ENCODE measurements at regions not wholly inside any gene's neighbourhood (a gene's known extent, or its start where the extent isn't known, plus 50 kb on each side); places are given as distances from the start of the nearest gene placed in this dataset.

- no peaks in the 10 kb centered on the region for H3K79me2 ChIP-seq (ENCODE audit: insufficient read depth, low read length)
- H2BK5ac ChIP-seq (ENCODE audit: insufficient read length, low read length): no peak overlapping the region
- H4K20me1 ChIP-seq (ENCODE audit: control insufficient read depth, insufficient read depth, insufficient read length): no peaks in the 10 kb centered on the region
- Mint-ChIP-seq H3K4me1 (peaks cover 3% of the 10 kb centered on the region in 2 experiments; a peak in 1 of 4 replicates), H3K36me3 (ENCODE audit: insufficient read depth in 1 of 3, low read depth in 3 of 3) (no peaks in the 10 kb centered on the region), H3K27me3 (ENCODE audit: low read depth) (no peaks in the 10 kb centered on the region), H3K9me3 (no peaks in the 10 kb centered on the region), H3K4me3 (no peak overlapping the region), H3K27ac (no peak overlapping the region; a peak in 2 of 7 replicates)
- DNase-seq: no peak
- H3K27ac ChIP-seq (ENCODE audit: insufficient read length, low read depth, low read length): no peak overlapping the region
- no peak overlapping the region for H4K8ac ChIP-seq (replicated peaks; ENCODE audit: insufficient read length, low read depth, low read length)
- no peak overlapping the region for H2BK120ac ChIP-seq (ENCODE audit: low read depth, low read length, poor library complexity, severe bottlenecking)
- H4K91ac ChIP-seq (ENCODE audit: insufficient read length, low read depth, low read length): no peak overlapping the region
- H3K23ac ChIP-seq (ENCODE audit: insufficient read length, low read depth, low read length): no peak overlapping the region
- H2BK12ac ChIP-seq (ENCODE audit: insufficient read length, low read depth, low read length): no peak overlapping the region
- H3K9ac ChIP-seq (ENCODE audit: extremely low read depth, insufficient read length, low read length): no peak overlapping the region
- no peaks in the 10 kb centered on the region for H3K79me1 ChIP-seq (ENCODE audit: insufficient read depth, low read depth, low read length, poor library complexity, severe bottlenecking)
- H4K5ac ChIP-seq (ENCODE audit: insufficient read length, low read depth, low read length): no peak overlapping the region
- no peak overlapping the region for H3K4me2 ChIP-seq (ENCODE audit: insufficient read depth, insufficient read length, low read length)
- no peak overlapping the region for H2BK20ac ChIP-seq (ENCODE audit: low read depth, low read length, poor library complexity, severe bottlenecking)
- no peak overlapping the region for H3K4ac ChIP-seq (ENCODE audit: low read depth, low read length)
- no peak overlapping the region for H3K14ac ChIP-seq (ENCODE audit: insufficient read depth, low read length)
- H2AFZ ChIP-seq (ENCODE audit: low read length): no peak overlapping the region
- H3K9me3 ChIP-seq (ENCODE audit: control insufficient read depth, low read depth, low read length): no peaks in the 10 kb centered on the region
- TF ChIP-seq CTCF (conservative IDR thresholded peaks at IDR 0.05): no peak
- H2AK5ac ChIP-seq (ENCODE audit: insufficient read length, low read length): no peak overlapping the region
- no peak overlapping the region for H3K56ac ChIP-seq (ENCODE audit: insufficient read length, low read depth, low read length)
- no CpG with 5 or more reads among the region's 7 CpGs for WGBS (ENCODE audit: extremely low coverage, insufficient read length, low lambda C conversion rate)
- no peaks in the 10 kb centered on the region for H3K4me1 ChIP-seq (ENCODE audit: insufficient read depth, low read length)
- H3T11ph ChIP-seq (ENCODE audit: low read length): no peak overlapping the region
- H3K23me2 ChIP-seq (ENCODE audit: insufficient read length, low read depth, low read length, poor library complexity, severe bottlenecking): no peaks in the 10 kb centered on the region
- no peak overlapping the region for H3K18ac ChIP-seq (ENCODE audit: insufficient read length, low read depth, low read length)
- H3K27me3 ChIP-seq (ENCODE audit: insufficient read depth, low read length): no peaks in the 10 kb centered on the region
- no peak overlapping the region for H2BK15ac ChIP-seq (ENCODE audit: low read depth, low read length)
Observed at GRCh38 chr18:30334781-30335180, 707.8 kb downstream of the DSC3 start.
